Left cardiac atrium (tissue), 4 donors: ENCODE measurements at regions not wholly inside any gene's neighbourhood (a gene's known extent, or its start where the extent isn't known, plus 50 kb on each side); places are given as distances from the start of the nearest gene placed in this dataset.
"Not testable (repeated sequence)": the region's sequence is repeated elsewhere in the genome, so short reads cannot be mapped to it uniquely, and the experiment has no call there.

Experiments
- ATAC-seq, 2 donors: fragments of 200-7000 bp; cut with Tn5 transposase; one replicate each; pipeline ENCODE4 v1.9.1; 2020; ENCODE audit warnings: mild to moderate bottlenecking in 2 of 2, moderate library complexity in 2 of 2
- DNase-seq: peaks from one replicate; pipeline ENCODE4 v3.0.0-alpha.2; 2020
- intact Hi-C, 2 donors: fragments of 100-400 bp; cut with DNase I; formaldehyde crosslinking; loops; one replicate each; pipeline versions ENCODE4 v1.14.1 to v1.15.1; 2022 to 2023
- donor health status: DM: no; HTN: yes; CAD: no.
- donor health status: DM: no; HTN: yes; CAD: no; lungs with severe emphysema.
- donor health status: DM: yes; HTN: yes; CAD: no.
- donor health status: Dilated cardiomyopathy.

GRCh38 chr5:50898966-50899365, 232.5 kb downstream of the PARP8 start:
- intact Hi-C loops = no loop called here
- ATAC-seq = no peak

GRCh38 chr5:50900952-50901510, 234.6 kb downstream of the PARP8 start:
- ATAC-seq (no peak), DNase-seq (no peak)
- intact Hi-C loops = no loop called here

More at GRCh38 chr5:50898966-50899365, 232.5 kb downstream of the PARP8 start:
- no peak for DNase-seq

DNA sequence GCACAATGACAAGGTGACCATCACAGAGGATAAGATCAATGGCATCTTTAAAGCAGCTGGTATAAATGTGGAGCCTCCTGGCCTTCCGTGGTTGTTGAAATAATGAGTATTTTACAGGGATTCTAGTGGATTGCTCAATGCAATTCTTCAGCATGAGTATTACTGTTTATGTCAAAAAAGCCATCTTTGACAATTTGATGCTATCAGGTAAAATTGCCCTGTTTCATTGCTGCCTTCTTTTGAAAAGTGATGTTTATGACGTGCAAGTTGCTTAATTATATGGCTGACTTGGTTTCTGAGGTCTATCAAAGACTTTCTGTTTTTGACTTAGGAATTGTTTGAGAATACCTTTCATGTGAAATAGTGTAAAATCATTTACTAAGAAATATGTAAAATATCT, 237.2 kb downstream of the PARP8 start:
- intact Hi-C loops = no loop called here
- ATAC-seq = no peak
- DNase-seq = no peak

GRCh38 chr5:50905996-50906570, 239.6 kb downstream of the PARP8 start:
- intact Hi-C loops = no loop called here
- no peak for ATAC-seq
- no peak for DNase-seq

DNA sequence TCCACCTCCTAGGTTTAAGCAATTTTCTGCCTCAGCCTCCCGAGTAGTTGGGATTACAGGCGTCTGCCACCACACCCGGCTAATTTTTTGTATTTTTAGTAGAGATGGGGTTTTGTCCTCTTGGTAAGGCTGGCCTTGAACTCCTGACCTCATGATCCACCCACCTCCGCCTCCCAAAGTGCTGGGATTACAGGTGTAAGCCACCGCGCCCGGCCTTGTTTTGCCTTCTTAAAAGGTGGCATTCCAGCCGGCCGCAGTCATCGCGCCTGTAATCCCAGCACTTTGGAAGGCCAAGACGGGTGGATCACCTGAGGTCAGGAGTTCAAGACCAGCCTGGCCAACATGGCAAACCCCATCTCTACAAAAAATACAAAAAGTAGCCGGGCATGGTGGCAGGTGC, 253.7 kb downstream of the PARP8 start:
- intact Hi-C loops, ATAC-seq, DNase-seq: not testable (repeated sequence)

DNA sequence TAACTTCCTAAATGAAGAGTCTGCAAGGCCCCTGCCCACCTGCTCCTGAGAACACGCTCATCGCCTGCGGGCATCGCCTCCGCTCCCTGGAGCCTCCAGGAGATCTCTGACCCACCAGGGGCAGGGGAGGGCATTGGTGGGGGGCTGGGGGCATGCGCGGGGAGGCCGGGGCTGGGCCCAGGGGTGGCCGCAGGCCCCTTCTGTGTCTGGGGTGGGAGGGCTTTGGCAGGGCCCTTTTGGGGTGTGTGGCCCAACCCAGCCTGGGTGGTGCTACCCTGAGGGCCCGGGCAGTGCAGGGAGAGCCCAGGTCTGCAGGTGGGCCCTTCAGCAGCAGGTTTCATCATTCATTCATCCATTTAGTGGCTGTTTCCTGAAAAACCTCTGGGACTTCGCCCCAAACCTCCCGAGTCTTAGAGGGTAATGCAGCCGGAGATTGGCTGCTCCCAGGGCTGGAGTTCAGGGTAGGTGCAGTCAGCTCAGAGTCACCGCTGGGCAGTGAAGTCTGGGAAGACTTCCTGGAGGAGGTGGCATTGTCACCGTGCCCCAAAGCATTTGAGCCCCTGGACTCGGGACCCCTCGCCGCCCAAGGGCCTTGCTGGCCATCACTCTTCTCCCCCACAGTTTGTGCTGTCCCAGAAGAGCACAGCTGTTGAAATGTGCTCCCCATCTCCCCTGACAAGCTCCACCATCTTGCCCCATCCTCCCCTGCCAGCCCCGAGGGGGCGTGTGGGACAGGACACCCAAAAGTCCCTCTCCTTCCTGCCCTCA, 255.1 kb downstream of the PARP8 start:
- intact Hi-C loops = no loop called here
- no peak for ATAC-seq
- DNase-seq = no peak

DNA sequence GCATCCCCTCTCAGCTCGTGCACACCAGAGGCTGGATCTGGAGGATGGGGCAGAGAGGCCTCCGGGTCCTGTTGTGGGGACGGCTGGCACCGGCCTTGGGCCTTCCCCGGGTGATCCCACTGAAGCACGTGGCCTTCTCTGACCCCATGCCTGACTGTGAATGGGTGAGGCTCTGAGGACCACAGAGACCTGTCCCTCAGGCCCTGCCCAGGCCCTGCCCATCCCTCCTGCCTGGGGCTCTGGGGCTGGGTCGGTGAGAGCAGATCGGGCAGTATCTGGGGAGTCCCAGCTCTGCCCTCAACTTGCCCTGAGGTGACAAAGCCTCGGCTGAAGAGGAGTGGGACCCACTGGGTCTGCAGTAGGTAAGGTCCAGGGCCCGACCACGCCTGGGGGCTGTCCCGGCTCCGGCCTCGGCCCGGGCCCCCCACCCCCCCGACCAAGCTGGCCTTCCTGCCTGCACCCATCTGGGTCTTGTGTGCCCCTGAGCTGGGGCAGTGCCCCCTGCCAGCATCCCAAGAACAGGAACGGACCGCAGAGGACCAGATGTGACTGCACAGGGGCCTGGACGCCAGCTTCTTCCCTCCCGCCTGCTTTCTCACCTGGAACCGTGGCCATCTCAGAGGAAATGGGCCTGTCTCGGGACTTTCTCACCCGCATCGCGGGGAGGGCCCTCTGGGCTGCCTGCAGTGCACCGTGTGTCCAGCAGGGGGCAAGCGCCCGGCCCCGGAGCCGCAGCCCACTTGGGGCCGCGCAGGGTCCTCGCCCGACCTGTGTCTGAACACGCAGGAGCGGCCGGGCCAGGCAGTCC, 255.9 kb downstream of the PARP8 start:
- ATAC-seq = peak; percentile 34 to 58
- intact Hi-C loops, DNase-seq: not testable (repeated sequence)

DNA sequence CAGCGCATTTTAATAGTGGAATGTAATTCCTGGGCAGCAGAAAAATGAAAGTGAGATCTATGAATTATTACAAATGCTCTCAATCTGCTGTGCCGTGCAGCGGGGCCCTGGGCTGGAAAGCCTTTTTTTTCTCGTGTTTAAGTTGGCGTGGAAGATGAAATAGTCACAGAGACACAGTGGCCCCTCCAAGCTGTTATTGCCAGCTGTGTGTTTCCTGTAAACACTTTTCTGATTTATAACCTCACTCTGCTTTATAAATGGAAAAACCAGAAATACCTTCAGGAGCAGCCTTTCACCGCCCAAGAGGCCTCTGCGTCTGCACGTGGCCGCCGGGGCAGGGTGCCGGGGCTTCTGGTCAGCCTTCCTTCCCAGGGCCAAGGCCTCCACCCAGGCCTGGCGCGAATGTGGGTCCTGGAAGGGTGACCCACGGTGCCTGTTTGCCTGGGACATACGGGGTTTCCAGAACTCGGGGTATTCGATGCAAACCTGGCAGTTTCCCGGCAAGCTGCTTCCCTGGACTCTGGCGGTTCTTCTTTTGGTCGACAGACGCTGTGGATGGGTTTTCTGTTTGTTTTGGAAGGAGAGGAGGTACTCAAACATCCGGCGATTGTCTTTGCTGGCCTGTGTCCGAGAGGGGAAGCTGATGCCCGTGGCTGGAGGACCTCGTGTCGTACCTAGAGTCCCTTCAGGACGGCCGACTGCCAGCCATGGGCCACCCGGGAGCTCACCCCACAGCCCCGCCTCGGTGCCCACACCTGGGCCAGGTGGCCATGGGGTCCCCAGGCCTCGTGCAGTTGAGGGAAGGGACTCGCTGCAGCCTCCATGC, 256.7 kb downstream of the PARP8 start:
- intact Hi-C loops = no loop called here
- ATAC-seq = peak; percentile 47 to 77
- peak; percentile 43 for DNase-seq

DNA sequence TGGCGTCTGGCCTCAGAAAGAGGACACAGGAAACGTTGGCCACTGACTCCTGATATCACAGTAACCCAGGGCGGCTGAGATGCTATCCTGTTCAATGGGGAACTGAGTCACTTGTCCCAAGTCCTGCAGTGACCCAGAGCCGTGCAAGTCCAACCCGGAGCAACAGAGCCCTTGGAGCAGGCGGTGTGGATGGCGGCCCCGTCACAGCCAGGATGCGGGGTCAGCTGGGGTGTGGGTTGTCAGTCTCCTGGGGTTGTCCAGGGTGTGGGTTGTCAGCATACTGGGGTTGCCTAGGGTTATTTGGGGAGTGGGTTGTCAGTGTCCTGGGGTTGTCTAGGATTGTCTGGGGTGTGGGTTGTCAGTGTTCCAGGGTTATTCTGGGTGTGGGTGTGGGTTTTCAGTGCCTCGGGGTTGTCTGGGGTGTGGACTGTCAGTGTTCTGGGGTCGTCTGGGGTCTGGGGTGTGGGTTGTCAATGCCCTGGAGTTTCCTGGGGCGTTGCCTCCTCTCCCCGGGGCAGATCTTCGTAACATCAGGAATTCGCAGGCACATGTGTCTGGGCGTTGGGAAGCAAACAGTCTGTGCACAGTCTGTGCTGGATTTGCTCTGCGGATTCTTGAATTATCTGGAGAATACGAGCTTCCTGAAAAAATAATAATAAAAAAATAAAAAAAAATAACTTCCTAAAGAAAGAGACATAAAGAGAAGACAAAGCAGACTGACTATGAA, 257.5 kb downstream of the PARP8 start:
- DNase-seq (no peak), ATAC-seq (peak in 1 of 2 donors; percentile 57)
- intact Hi-C loops = no loop called here

- intact Hi-C loops = no loop called here
- ATAC-seq (no peak), DNase-seq (no peak)
Observed at GRCh38 chr5:50927953-50928352, 261.5 kb downstream of the PARP8 start.

GRCh38 chr5:50929174-50929573, 262.7 kb downstream of the PARP8 start:
- DNase-seq (no peak), ATAC-seq (no peak)
- intact Hi-C loops = no loop called here

- ATAC-seq (no peak), DNase-seq (no peak)
- intact Hi-C loops = no loop called here
Observed at GRCh38 chr5:50934343-50934742, 267.9 kb downstream of the PARP8 start.

DNA sequence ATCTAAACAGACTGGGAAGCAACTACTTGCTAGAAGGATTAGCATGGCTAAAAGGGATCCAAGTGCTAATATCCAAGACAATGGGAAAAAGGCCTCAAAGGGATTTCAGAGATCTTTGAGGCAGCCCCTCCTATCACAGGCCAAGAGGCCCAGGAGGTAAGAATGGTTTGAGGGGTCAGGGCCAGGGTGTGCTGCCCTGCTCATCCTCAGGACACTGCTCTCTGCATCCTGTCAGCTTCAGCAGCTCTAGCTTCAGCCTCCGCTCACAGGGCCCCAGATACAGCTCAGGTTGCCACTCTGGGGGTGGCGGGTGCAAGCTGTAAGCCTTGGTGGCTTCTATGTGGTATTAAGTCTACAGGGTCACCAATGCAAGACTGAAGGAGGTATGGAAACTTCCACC, 278.7 kb downstream of the PARP8 start:
- no peak for ATAC-seq
- intact Hi-C loops = no loop called here

GRCh38 chr5:50947906-50948683, 281.7 kb downstream of the PARP8 start:
- intact Hi-C loops = no loop called here
- no peak for ATAC-seq
- no peak for DNase-seq

More for the DNA sequence above, 278.7 kb downstream of the PARP8 start:
- DNase-seq = no peak

- ATAC-seq = no peak
- intact Hi-C loops = no loop called here
- DNase-seq = no peak
Observed at GRCh38 chr5:50953290-50953689, 286.9 kb downstream of the PARP8 start.

DNA sequence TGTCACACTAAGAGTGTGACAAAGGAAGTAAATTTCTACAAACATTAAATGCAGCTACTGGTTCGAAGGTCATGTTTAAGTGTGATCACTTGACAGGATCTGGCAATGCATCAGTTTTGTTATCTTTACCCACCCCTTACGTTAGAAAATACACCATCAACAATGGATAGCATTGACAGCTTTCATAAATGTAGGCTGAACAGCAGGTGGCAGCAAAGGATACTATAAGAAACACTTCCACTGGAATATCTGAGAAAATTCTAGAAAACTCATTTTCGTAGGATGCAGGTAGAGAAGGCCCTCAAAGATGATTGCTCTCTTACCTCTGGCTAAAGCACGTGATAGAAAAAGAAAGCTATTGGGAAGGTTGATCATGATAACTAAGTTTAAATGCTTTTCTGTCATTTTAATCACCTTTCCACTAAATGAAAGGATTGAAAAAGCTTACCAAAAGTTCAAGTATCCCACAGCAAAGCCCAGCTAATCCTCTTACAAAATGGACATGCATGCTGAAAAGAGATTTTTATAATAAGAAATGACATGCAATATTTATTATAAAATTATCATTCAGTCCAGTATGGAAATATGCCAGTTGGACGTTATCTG, 292.5 kb downstream of the PARP8 start:
- intact Hi-C loops = loop anchor here in 1 of 2 donors (2.0 kb wide), 1 partner anchor 1698 kb away; no protein-coding TSS in a partner anchor

More for the DNA sequence above, 292.5 kb downstream of the PARP8 start:
- no peak for DNase-seq
- no peak for ATAC-seq
